Natural killer cell treated with Interleukin-12 subunit alpha and Interleukin-12 subunit beta and Interleukin-15 and Interleukin-18, amount 100 ng/mL, for 72 hours (primary cell): ENCODE measurements at regions not wholly inside any gene's neighbourhood (a gene's known extent, or its start where the extent isn't known, plus 50 kb on each side); places are given as distances from the start of the nearest gene placed in this dataset.

Experiments
- ATAC-seq, 2 donors: fragments of 150-1000 bp; cut with Tn5 transposase in 1 of 2; sonication (Bioruptor Pico), chemical (Tn5 transposase) in 1 of 2; 2 replicates each; pipeline ENCODE4 v1.10.0; 2021
- DNase-seq: peaks from one replicate; pipeline ENCODE4 v3.0.0; 2022; ENCODE audit warnings: low spot score
- H3K27ac Mint-ChIP-seq, 2 donors: 1 replicate in 1 of 2; 2 replicates in 1 of 2; pipeline ENCODE4 v1.8.0; 2022; ENCODE audit warnings: mixed read lengths in 2 of 2, mild to moderate bottlenecking in 1 of 2, moderate library complexity in 1 of 2
- H3K27me3 Mint-ChIP-seq, 2 donors: 1 replicate in 1 of 2; 2 replicates in 1 of 2; pipeline ENCODE4 v1.8.0; 2022; ENCODE audit warnings: mixed read lengths in 2 of 2
- H3K36me3 Mint-ChIP-seq: one replicate; pipeline ENCODE4 v1.8.0; 2022; ENCODE audit warnings: mixed read lengths
- H3K4me1 Mint-ChIP-seq, 2 donors: 1 replicate in 1 of 2; 2 replicates in 1 of 2; pipeline ENCODE4 v1.8.0; 2022; ENCODE audit warnings: low read depth in 2 of 2, mixed read lengths in 2 of 2, mild to moderate bottlenecking in 1 of 2
- H3K4me3 Mint-ChIP-seq: one replicate; pipeline ENCODE4 v1.8.0; 2022; ENCODE audit warnings: mixed read lengths
- H3K9me3 Mint-ChIP-seq: 2 replicates; pipeline ENCODE4 v1.8.0; 2022; ENCODE audit warnings: mixed read lengths

GRCh38 chr22:47626428-47627390 is 864.3 kb downstream of the TBC1D22A start:
- Mint-ChIP-seq H3K36me3 (no peaks in the 10 kb centered on the region), H3K4me3 (no peak overlapping the region), H3K27ac (no peak overlapping the region), H3K27me3 (peaks cover 0 to 5% of the 10 kb centered on the region in 2 donors), H3K9me3 (no peaks in the 10 kb centered on the region), H3K4me1 (no peaks in the 10 kb centered on the region)
- ATAC-seq: no peak
- DNase-seq: no peak

GRCh38 chr22:47625531-47626427 is 863.3 kb downstream of the TBC1D22A start:
- Mint-ChIP-seq H3K4me1 (no peaks in the 10 kb centered on the region), H3K36me3 (no peaks in the 10 kb centered on the region), H3K9me3 (no peaks in the 10 kb centered on the region), H3K27me3 (peaks cover 0 to 5% of the 10 kb centered on the region in 2 donors), H3K4me3 (no peak overlapping the region), H3K27ac (no peak overlapping the region)
- ATAC-seq: no peak
- no peak for DNase-seq

- ATAC-seq (no peak), DNase-seq (no peak)
These were observed 862.5 kb downstream of the TBC1D22A start for GRCh38 chr22:47625013-47625385.

GRCh38 chr22:47624252-47625012 is 862.0 kb downstream of the TBC1D22A start:
- Mint-ChIP-seq H3K36me3 (no peaks in the 10 kb centered on the region), H3K9me3 (no peaks in the 10 kb centered on the region), H3K4me1 (no peaks in the 10 kb centered on the region), H3K27me3 (peaks cover 0 to 5% of the 10 kb centered on the region in 2 donors), H3K4me3 (no peak overlapping the region), H3K27ac (no peak overlapping the region)
- ATAC-seq (no peak), DNase-seq (no peak)

More at GRCh38 chr22:47625013-47625385, 862.5 kb downstream of the TBC1D22A start:
- Mint-ChIP-seq H3K4me1 (no peaks in the 10 kb centered on the region), H3K4me3 (no peak overlapping the region), H3K27me3 (peaks cover 0 to 5% of the 10 kb centered on the region in 2 donors), H3K9me3 (no peaks in the 10 kb centered on the region), H3K36me3 (no peaks in the 10 kb centered on the region), H3K27ac (no peak overlapping the region)

- DNase-seq: no peak
- H3K36me3 Mint-ChIP-seq: no peaks in the 10 kb centered on the region
- H3K9me3 Mint-ChIP-seq: no peaks in the 10 kb centered on the region
- ATAC-seq: no peak
- peaks cover 0 to 6% of the 10 kb centered on the region in 2 donors for H3K27me3 Mint-ChIP-seq
- H3K27ac Mint-ChIP-seq: no peak overlapping the region
- no peak overlapping the region for H3K4me3 Mint-ChIP-seq
- H3K4me1 Mint-ChIP-seq: no peaks in the 10 kb centered on the region
These were observed 861.3 kb downstream of the TBC1D22A start for GRCh38 chr22:47623763-47624148.

- H3K36me3 Mint-ChIP-seq: no peaks in the 10 kb centered on the region
- no peak for ATAC-seq
- H3K9me3 Mint-ChIP-seq: no peaks in the 10 kb centered on the region
- no peak overlapping the region for H3K4me3 Mint-ChIP-seq
- H3K4me1 Mint-ChIP-seq: no peaks in the 10 kb centered on the region
- peaks cover 0 to 8% of the 10 kb centered on the region in 2 donors for H3K27me3 Mint-ChIP-seq
- DNase-seq: no peak
- no peak overlapping the region for H3K27ac Mint-ChIP-seq
These were observed 860.8 kb downstream of the TBC1D22A start for GRCh38 chr22:47623066-47623762.

GRCh38 chr22:47622541-47622940 is 860.1 kb downstream of the TBC1D22A start:
- DNase-seq (no peak), ATAC-seq (no peak)
- peaks cover 0 to 8% of the 10 kb centered on the region in 2 donors for H3K27me3 Mint-ChIP-seq
- H3K27ac Mint-ChIP-seq: no peak overlapping the region
- no peaks in the 10 kb centered on the region for H3K9me3 Mint-ChIP-seq
- H3K4me3 Mint-ChIP-seq: no peak overlapping the region
- H3K4me1 Mint-ChIP-seq: no peaks in the 10 kb centered on the region
- no peaks in the 10 kb centered on the region for H3K36me3 Mint-ChIP-seq

- Mint-ChIP-seq H3K4me3 (no peak overlapping the region), H3K9me3 (no peaks in the 10 kb centered on the region), H3K27me3 (peaks cover 0 to 8% of the 10 kb centered on the region in 2 donors), H3K36me3 (no peaks in the 10 kb centered on the region), H3K27ac (no peak overlapping the region), H3K4me1 (no peaks in the 10 kb centered on the region)
- ATAC-seq: no peak
- DNase-seq: no peak
These were observed 858.8 kb downstream of the TBC1D22A start for GRCh38 chr22:47621253-47621652.

- Mint-ChIP-seq H3K4me3 (no peak overlapping the region), H3K27ac (no peak overlapping the region), H3K4me1 (no peaks in the 10 kb centered on the region), H3K9me3 (no peaks in the 10 kb centered on the region), H3K36me3 (no peaks in the 10 kb centered on the region), H3K27me3 (peaks cover 0 to 8% of the 10 kb centered on the region in 2 donors)
- ATAC-seq: no peak
- DNase-seq: no peak
These were observed 857.9 kb downstream of the TBC1D22A start for GRCh38 chr22:47620391-47620790.

- ATAC-seq (no peak), DNase-seq (no peak)
- Mint-ChIP-seq H3K27me3 (peaks cover 0 to 8% of the 10 kb centered on the region in 2 donors), H3K27ac (no peak overlapping the region), H3K9me3 (no peaks in the 10 kb centered on the region), H3K4me1 (no peaks in the 10 kb centered on the region), H3K36me3 (no peaks in the 10 kb centered on the region), H3K4me3 (no peak overlapping the region)
These were observed 857.2 kb downstream of the TBC1D22A start for GRCh38 chr22:47619631-47620030.

- Mint-ChIP-seq H3K27me3 (peaks cover 0 to 8% of the 10 kb centered on the region in 2 donors), H3K9me3 (no peaks in the 10 kb centered on the region), H3K36me3 (no peaks in the 10 kb centered on the region), H3K4me3 (no peak overlapping the region), H3K27ac (no peak overlapping the region), H3K4me1 (no peaks in the 10 kb centered on the region)
- no peak for ATAC-seq
- DNase-seq: no peak
These were observed 855.9 kb downstream of the TBC1D22A start for GRCh38 chr22:47618180-47619010.

GRCh38 chr22:47617186-47617585 is 854.7 kb downstream of the TBC1D22A start:
- DNase-seq (no peak), ATAC-seq (no peak)
- Mint-ChIP-seq H3K36me3 (no peaks in the 10 kb centered on the region), H3K27ac (no peak overlapping the region), H3K27me3 (peaks cover 0 to 3% of the 10 kb centered on the region in 2 donors), H3K4me3 (no peak overlapping the region), H3K4me1 (no peaks in the 10 kb centered on the region), H3K9me3 (no peaks in the 10 kb centered on the region)
